D721Med (cell line): ENCODE measurements at regions not wholly inside any gene's neighbourhood (a gene's known extent, or its start where the extent isn't known, plus 50 kb on each side); places are given as distances from the start of the nearest gene placed in this dataset.

ENCODE experiments used
- DNase-seq: peaks from one replicate; pipeline ENCODE4 v3.0.0; 2011; ENCODE audit warnings: low spot score; ENCODE audit not compliant: insufficient read length
- FAIRE-seq: peaks from 2 replicates; lab custom pipeline; 2011; peaks lifted over from hg19 to GRCh38; lab: Jason Lieb, UNC
- CTCF ChIP-seq: IDR thresholded peaks from 2 replicates; pipeline ENCODE4 v1.5.1; 2012; ENCODE audit warnings: mild to moderate bottlenecking, control low read depth; ENCODE audit not compliant: insufficient read depth; ENCODE audit errors: missing control alignments

DNA sequence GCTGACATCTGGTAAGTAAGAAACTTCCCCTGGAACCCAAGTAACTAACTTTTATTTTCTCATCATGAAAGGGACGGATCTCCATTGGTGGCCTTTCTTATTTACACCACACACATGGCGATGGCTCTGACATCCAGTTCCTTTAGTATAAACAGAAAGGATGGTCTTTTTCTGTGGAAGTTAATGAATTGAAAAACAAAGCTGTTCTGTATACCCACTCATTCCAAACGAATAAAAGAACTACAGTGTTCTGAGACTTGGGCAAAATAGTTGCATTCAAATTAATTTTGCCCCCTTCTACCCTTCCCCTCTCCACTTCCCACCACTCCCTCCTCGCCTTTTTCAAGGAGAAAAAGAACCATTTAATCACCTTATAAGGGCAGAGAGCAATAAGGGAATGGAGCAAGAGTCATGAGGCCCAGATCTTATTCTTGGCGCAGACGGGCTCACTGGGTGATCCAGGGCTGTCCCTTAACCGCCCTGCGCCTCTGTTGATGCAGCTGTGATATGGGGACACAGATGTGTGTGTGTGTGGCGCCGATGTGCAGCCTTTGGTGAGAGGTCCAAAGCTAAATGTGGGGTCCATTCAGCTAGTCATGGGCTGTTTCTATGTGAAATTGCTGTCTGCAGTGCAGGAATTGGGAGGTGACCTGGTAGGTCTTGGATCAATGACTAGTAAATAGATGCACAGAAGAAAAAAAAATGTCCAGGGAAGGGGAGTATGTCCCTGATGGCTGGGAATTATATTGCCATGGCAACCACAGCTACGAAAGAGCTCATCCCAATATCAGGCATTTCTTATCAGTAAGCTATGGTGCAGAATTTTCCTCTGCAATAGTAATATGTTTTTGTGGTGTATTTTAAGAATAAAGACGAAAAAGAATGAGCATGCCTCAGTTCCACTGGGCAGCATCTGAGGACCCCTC is 141.5 kb upstream of the ERCC6L2 start:
- no peak for TF ChIP-seq CTCF
- FAIRE-seq (no peak), DNase-seq (no peak)

- FAIRE-seq (no peak), DNase-seq (no peak)
- no peak for TF ChIP-seq CTCF
Observed at GRCh38 chr9:95732802-95733688, 142.4 kb upstream of the ERCC6L2 start.

DNA sequence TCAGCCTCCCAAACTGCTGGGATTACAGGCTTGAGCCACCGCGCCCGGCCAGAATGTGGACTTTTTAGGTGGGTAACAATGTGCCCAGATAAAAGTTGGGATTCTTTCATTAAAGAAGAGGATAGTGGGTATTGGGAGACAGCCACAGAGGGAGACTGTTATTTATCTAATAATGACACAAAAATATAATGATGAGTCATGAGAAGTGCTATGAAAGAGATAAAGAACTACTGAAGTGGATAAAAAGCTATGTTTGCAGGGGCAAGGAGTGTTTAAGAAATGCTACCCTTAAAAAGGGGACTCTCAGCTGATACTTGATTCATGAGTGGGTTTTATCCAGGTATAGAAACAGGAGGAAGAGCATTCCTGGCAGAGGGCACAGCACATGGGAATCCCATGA is 143.6 kb upstream of the ERCC6L2 start:
- TF ChIP-seq CTCF, result no peak
- no peak for DNase-seq
- no peak for FAIRE-seq

- DNase-seq, result no peak
- no peak for TF ChIP-seq CTCF
- no peak for FAIRE-seq
Observed at GRCh38 chr9:95729669-95730368, 145.7 kb upstream of the ERCC6L2 start.

DNA sequence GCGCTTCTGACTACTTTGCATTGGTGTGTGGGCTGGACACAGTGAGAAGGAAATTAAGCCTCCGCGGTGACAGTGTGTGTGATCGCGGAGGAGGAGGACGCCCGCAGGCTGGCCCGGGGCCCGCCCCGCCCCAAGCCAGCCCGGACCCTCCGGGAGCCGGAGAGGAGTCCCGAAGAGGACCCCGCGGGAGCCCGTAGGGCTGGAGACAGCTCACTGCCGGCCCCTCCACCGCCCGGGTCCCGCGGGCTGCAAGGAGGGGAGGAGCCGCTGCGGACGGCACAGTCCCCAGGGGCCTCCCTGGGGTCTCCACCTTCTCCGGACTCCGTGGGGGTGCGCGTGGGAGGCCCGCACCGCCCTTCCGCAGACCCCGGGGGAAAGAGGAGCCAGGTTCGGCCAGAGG is 146.4 kb upstream of the ERCC6L2 start:
- FAIRE-seq, result no peak
- no peak for DNase-seq

More for the DNA sequence above, 146.4 kb upstream of the ERCC6L2 start:
- no peak for TF ChIP-seq CTCF
